Activated naive CD8-positive, alpha-beta T cell treated with anti-CD3 and anti-CD28 coated beads for 36 hours (primary cell): ENCODE measurements at regions not wholly inside any gene's neighbourhood (a gene's known extent, or its start where the extent isn't known, plus 50 kb on each side); places are given as distances from the start of the nearest gene placed in this dataset.

Experiments used
- DNase-seq: peaks from one replicate; pipeline ENCODE4 v3.0.0; 2021
- H3K27ac Mint-ChIP-seq: one replicate; pipeline ENCODE4 v1.8.0; 2022; ENCODE audit warnings: mild to moderate bottlenecking, moderate library complexity, mixed read lengths
- H3K27me3 Mint-ChIP-seq: one replicate; pipeline ENCODE4 v1.8.0; 2022; ENCODE audit warnings: mild to moderate bottlenecking, mixed read lengths
- H3K36me3 Mint-ChIP-seq: one replicate; pipeline ENCODE4 v1.8.0; 2021; ENCODE audit warnings: mild to moderate bottlenecking, mixed read lengths
- H3K4me1 Mint-ChIP-seq: one replicate; pipeline ENCODE4 v1.8.0; 2021; ENCODE audit warnings: mixed read lengths
- H3K4me3 Mint-ChIP-seq: one replicate; pipeline ENCODE4 v1.8.0; 2022; ENCODE audit warnings: mild to moderate bottlenecking, moderate library complexity, mixed read lengths
- H3K9me3 Mint-ChIP-seq: one replicate; pipeline ENCODE4 v1.8.0; 2022; ENCODE audit warnings: mixed read lengths

GRCh38 chr15:37774961-37775360 lies 159.5 kb upstream of the TMCO5A start:
- no peaks in the 10 kb centered on the region for H3K4me1 Mint-ChIP-seq
- H3K4me3 Mint-ChIP-seq = no peak overlapping the region
- no peaks in the 10 kb centered on the region for H3K27me3 Mint-ChIP-seq
- peaks cover 1% of the 10 kb centered on the region for H3K9me3 Mint-ChIP-seq
- DNase-seq = no peak
- H3K36me3 Mint-ChIP-seq = no peaks in the 10 kb centered on the region
- no peak overlapping the region for H3K27ac Mint-ChIP-seq

DNA sequence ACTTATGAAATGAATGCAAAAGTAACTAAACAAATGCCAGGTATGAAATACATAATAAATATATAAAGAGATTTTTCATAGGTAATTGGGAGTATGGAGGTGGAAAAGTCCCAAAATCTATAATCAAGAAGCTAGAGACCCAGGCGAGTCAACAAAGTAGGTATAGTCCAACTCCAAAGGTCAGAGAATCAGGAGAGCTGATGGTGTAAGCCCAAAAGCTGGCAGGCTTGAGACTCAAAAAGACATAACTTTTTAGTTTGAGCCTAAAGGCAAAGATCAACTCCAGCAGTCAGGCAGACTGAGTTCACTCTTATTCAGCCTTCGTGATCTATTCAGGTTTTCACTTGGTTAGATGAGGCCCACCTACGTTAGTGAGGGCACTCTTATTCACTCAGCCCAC lies 157.4 kb upstream of the TMCO5A start:
- Mint-ChIP-seq H3K27me3 (no peaks in the 10 kb centered on the region), H3K4me3 (no peak overlapping the region), H3K27ac (no peak overlapping the region), H3K9me3 (peaks cover 1% of the 10 kb centered on the region), H3K36me3 (no peaks in the 10 kb centered on the region), H3K4me1 (no peaks in the 10 kb centered on the region)
- DNase-seq = no peak

DNA sequence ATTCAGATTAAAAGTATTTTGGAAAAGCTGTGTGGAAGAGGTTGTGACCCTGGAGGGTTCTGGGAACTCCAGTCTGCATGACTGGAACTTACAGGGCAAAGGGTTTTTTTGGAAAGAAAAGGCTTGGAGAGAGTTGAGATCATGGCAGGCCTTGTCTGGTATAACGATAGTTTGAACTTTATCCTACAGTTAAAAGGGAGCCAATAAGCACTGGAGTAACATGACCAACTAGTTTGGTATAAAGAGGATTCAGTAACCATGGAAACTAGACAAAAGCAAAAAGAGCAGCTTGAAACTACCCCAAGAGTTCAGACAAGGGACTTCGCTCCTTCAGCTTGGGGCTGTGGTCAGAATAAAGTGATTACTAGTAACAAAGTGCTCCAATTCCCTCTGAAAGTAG lies 151.2 kb upstream of the TMCO5A start:
- H3K27ac Mint-ChIP-seq = no peak overlapping the region
- no peak overlapping the region for H3K4me3 Mint-ChIP-seq
- peaks cover 5% of the 10 kb centered on the region for H3K27me3 Mint-ChIP-seq
- H3K9me3 Mint-ChIP-seq = no peaks in the 10 kb centered on the region
- DNase-seq = no peak
- H3K36me3 Mint-ChIP-seq = no peaks in the 10 kb centered on the region
- H3K4me1 Mint-ChIP-seq = no peaks in the 10 kb centered on the region

DNA sequence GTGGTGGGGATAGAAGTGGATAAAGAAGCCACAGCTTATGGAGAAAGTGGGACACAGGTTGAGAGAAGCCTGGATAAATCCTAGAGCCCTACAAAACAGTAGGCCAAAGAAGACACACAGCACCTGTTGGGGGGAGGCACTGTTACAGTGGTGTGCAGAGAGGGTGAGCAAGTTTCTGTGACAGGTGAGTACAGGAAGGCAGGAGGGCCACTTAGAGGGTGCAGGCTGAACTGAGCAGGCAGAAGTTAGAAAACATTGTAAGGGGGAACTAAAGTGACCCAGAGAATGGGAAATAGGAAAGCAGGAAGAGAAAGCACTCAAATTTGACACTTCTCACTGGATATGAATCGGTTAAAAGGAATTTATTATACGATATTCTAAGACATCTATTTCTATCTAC lies 146.1 kb upstream of the TMCO5A start:
- DNase-seq = no peak
- H3K27ac Mint-ChIP-seq = no peak overlapping the region
- H3K36me3 Mint-ChIP-seq = no peaks in the 10 kb centered on the region
- H3K4me1 Mint-ChIP-seq = no peaks in the 10 kb centered on the region
- H3K27me3 Mint-ChIP-seq = peaks cover 10% of the 10 kb centered on the region
- no peak overlapping the region for H3K4me3 Mint-ChIP-seq
- no peaks in the 10 kb centered on the region for H3K9me3 Mint-ChIP-seq

GRCh38 chr15:37788767-37789396 lies 145.6 kb upstream of the TMCO5A start:
- Mint-ChIP-seq H3K4me3 (no peak overlapping the region), H3K4me1 (no peaks in the 10 kb centered on the region), H3K36me3 (no peaks in the 10 kb centered on the region), H3K27ac (no peak overlapping the region), H3K27me3 (peaks cover 12% of the 10 kb centered on the region), H3K9me3 (no peaks in the 10 kb centered on the region)
- no peak for DNase-seq

- H3K36me3 Mint-ChIP-seq = no peaks in the 10 kb centered on the region
- no peak overlapping the region for H3K27ac Mint-ChIP-seq
- no peaks in the 10 kb centered on the region for H3K9me3 Mint-ChIP-seq
- no peak overlapping the region for H3K4me3 Mint-ChIP-seq
- no peaks in the 10 kb centered on the region for H3K4me1 Mint-ChIP-seq
- DNase-seq = no peak
- H3K27me3 Mint-ChIP-seq = peaks cover 12% of the 10 kb centered on the region
Measured at GRCh38 chr15:37789397-37789786, 145.0 kb upstream of the TMCO5A start.

- Mint-ChIP-seq H3K9me3 (no peaks in the 10 kb centered on the region), H3K4me1 (no peaks in the 10 kb centered on the region)
- DNase-seq = no peak
Measured at GRCh38 chr15:37789881-37790280, 144.6 kb upstream of the TMCO5A start.

DNA sequence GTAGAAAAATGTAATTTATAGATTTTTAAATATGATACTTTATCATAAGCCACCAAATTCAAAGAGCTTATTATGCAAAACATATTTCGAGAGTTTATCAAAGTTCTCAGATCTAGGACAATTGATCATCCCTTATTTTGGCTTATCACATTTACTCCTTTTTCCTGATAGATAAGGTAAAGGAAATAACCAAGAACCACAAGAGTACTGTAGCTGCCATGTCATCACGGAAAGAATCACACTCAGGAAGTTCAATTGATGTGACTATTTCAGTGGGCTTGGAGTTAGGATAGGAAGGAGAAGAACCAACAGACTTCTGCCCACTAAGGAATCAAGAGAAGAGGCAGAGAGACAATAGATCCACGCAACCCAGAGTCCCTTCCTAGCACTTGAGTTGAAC lies 142.7 kb upstream of the TMCO5A start:
- no peak for DNase-seq
- H3K4me3 Mint-ChIP-seq = no peak overlapping the region
- no peaks in the 10 kb centered on the region for H3K36me3 Mint-ChIP-seq
- peaks cover 6% of the 10 kb centered on the region for H3K27me3 Mint-ChIP-seq
- no peaks in the 10 kb centered on the region for H3K4me1 Mint-ChIP-seq
- no peaks in the 10 kb centered on the region for H3K9me3 Mint-ChIP-seq
- H3K27ac Mint-ChIP-seq = no peak overlapping the region

More at GRCh38 chr15:37789881-37790280, 144.6 kb upstream of the TMCO5A start:
- Mint-ChIP-seq H3K27ac (no peak overlapping the region), H3K27me3 (peaks cover 12% of the 10 kb centered on the region), H3K36me3 (no peaks in the 10 kb centered on the region), H3K4me3 (no peak overlapping the region)

GRCh38 chr15:37792351-37792750 lies 142.1 kb upstream of the TMCO5A start:
- no peak overlapping the region for H3K27ac Mint-ChIP-seq
- H3K4me1 Mint-ChIP-seq = no peaks in the 10 kb centered on the region
- H3K36me3 Mint-ChIP-seq = no peaks in the 10 kb centered on the region
- peaks cover 6% of the 10 kb centered on the region for H3K27me3 Mint-ChIP-seq
- no peak for DNase-seq
- H3K4me3 Mint-ChIP-seq = no peak overlapping the region
- no peaks in the 10 kb centered on the region for H3K9me3 Mint-ChIP-seq

DNA sequence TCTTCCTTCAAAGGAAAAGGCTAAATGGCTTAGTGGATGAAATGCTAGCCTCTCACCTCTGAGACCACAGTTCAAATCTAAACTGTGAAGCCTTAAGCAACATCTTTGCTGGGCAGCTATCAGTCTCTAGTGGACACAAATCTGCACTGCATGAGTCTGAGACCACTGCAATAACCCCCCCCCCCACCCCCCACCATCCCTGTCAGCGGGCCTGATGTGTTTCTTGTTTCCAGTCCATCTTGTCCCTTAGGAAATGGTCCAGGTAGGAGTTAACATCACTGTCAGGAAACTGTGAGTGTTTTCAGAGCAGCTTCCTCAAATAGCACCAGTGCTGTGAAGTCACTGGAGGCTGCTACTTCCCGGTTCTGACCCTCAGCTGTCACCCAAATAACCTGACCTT lies 140.6 kb upstream of the TMCO5A start:
- H3K4me1 Mint-ChIP-seq = no peaks in the 10 kb centered on the region

GRCh38 chr15:37794947-37795346 lies 139.5 kb upstream of the TMCO5A start:
- peaks cover 6% of the 10 kb centered on the region for H3K27me3 Mint-ChIP-seq
- H3K4me1 Mint-ChIP-seq = no peaks in the 10 kb centered on the region
- peaks cover 1% of the 10 kb centered on the region for H3K9me3 Mint-ChIP-seq
- H3K36me3 Mint-ChIP-seq = no peaks in the 10 kb centered on the region
- no peak overlapping the region for H3K4me3 Mint-ChIP-seq
- H3K27ac Mint-ChIP-seq = no peak overlapping the region
- no peak for DNase-seq

More for the DNA sequence above, 140.6 kb upstream of the TMCO5A start:
- H3K4me3 Mint-ChIP-seq = no peak overlapping the region
- peaks cover 6% of the 10 kb centered on the region for H3K27me3 Mint-ChIP-seq
- no peak overlapping the region for H3K27ac Mint-ChIP-seq
- H3K9me3 Mint-ChIP-seq = peaks cover 1% of the 10 kb centered on the region
- H3K36me3 Mint-ChIP-seq = no peaks in the 10 kb centered on the region
- no peak for DNase-seq

- H3K4me3 Mint-ChIP-seq = no peak overlapping the region
- no peaks in the 10 kb centered on the region for H3K36me3 Mint-ChIP-seq
- H3K4me1 Mint-ChIP-seq = no peaks in the 10 kb centered on the region
- H3K27ac Mint-ChIP-seq = no peak overlapping the region
- H3K9me3 Mint-ChIP-seq = peaks cover 1% of the 10 kb centered on the region
- no peak for DNase-seq
- H3K27me3 Mint-ChIP-seq = peaks cover 3% of the 10 kb centered on the region
Measured at GRCh38 chr15:37801529-37801928, 132.9 kb upstream of the TMCO5A start.

DNA sequence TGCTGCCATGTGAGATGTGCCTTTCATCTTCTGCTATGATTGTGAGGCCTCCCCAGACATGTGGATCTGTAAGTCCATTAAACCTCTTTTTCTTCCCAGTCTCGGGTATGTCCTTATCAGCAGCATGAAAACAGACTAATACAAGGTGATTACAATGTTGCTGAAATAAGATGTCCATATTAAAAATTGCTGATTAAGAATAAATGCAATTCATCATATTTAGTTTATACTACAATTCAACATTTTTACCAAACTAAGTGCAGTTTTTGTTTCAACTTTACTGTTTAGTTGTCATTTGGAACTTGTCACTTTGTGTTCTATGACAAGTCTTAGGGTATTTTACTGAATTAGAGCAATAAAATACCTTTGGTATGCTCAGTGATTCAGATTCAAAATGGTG lies 127.6 kb upstream of the TMCO5A start:
- Mint-ChIP-seq H3K9me3 (peaks cover 1% of the 10 kb centered on the region), H3K4me1 (no peaks in the 10 kb centered on the region), H3K4me3 (no peak overlapping the region), H3K27ac (no peak overlapping the region), H3K36me3 (no peaks in the 10 kb centered on the region), H3K27me3 (peaks cover 7% of the 10 kb centered on the region)
- no peak for DNase-seq

- H3K27ac Mint-ChIP-seq = no peak overlapping the region
- peaks cover 7% of the 10 kb centered on the region for H3K27me3 Mint-ChIP-seq
- no peak for DNase-seq
- H3K36me3 Mint-ChIP-seq = no peaks in the 10 kb centered on the region
- H3K4me1 Mint-ChIP-seq = no peaks in the 10 kb centered on the region
- no peak overlapping the region for H3K4me3 Mint-ChIP-seq
- peaks cover 1% of the 10 kb centered on the region for H3K9me3 Mint-ChIP-seq
Measured at GRCh38 chr15:37810381-37810780, 124.1 kb upstream of the TMCO5A start.

DNA sequence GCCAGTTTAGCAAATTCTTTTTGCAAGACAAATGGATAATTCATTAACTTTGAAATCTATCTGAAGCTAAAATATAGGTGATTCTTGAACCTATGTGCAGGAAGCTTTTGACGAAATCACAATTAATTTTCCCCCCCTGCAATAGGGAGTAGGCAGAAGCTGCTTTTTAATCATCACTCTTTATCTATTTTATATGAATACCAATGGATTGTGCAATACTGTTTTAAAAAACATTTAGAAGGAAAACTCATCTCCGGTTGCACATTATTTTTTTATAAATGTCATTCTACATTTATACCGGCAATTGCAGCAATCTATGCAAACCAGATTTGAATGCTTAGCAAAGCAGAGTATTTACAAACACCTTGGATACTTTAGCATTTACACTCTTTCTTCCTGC lies 121.1 kb upstream of the TMCO5A start:
- H3K27me3 Mint-ChIP-seq = peaks cover 11% of the 10 kb centered on the region
- H3K9me3 Mint-ChIP-seq = peaks cover 1% of the 10 kb centered on the region
- H3K4me3 Mint-ChIP-seq = no peak overlapping the region
- no peak for DNase-seq
- H3K36me3 Mint-ChIP-seq = no peaks in the 10 kb centered on the region
- H3K4me1 Mint-ChIP-seq = no peaks in the 10 kb centered on the region
- no peak overlapping the region for H3K27ac Mint-ChIP-seq

DNA sequence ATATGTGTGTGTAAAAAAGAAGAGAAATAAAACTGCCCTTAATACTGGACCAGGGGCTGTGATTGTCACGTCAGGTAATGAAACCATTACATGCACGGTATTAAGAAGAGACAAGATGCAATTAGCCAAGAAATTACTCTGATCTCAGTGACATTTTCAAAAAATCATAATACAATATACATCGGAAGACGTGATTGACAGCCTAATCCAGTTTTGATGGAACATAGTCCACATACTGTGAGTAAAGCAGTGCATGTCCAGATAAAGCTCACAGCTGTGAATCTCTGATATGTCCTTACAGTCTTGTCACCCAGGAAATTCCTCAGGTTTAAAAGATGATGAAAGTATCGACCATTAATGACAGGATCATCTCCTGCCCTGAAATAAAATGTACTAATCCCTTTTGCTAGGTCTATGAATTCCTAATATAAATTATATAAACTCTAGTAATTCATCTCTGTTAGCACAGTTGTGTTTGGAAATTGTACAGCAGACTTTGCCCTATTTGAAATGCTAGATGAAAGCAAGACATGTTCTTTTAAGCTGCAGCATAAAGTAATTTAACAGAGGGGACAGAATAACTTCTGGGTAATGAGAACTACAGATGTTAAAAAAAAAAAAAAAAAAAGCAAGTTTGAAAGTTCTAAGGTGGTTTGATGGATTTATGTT lies 119.5 kb upstream of the TMCO5A start:
- Mint-ChIP-seq H3K36me3 (no peaks in the 10 kb centered on the region), H3K4me3 (no peak overlapping the region), H3K27ac (no peak overlapping the region), H3K4me1 (no peaks in the 10 kb centered on the region), H3K9me3 (no peaks in the 10 kb centered on the region), H3K27me3 (peaks cover 8% of the 10 kb centered on the region)
- no peak for DNase-seq
